HL-60 (cell line): ENCODE measurements at regions not wholly inside any gene's neighbourhood (a gene's known extent, or its start where the extent isn't known, plus 50 kb on each side); places are given as distances from the start of the nearest gene placed in this dataset.

Experiments used
- DNase-seq, 2 experiments: peaks; one replicate each; pipeline ENCODE4 v3.0.0-alpha.2; 2010 to 2020; ENCODE audit warnings: low read depth in 1 of 2, low spot score in 1 of 2
- H3K27ac ChIP-seq: fragments of 250-450 bp; sonication (Bioruptor Pico); replicated peaks from 2 replicates; pipeline ENCODE4 v1.5.1; 2020; ENCODE audit warnings: mild to moderate bottlenecking, moderate library complexity
- H3K27me3 ChIP-seq: fragments of 250-450 bp; sonication (Bioruptor Pico); 2 replicates; pipeline ENCODE4 v1.5.1; 2021; ENCODE audit warnings: mild to moderate bottlenecking, moderate library complexity; ENCODE audit not compliant: insufficient read depth, poor library complexity, severe bottlenecking
- H3K4me3 ChIP-seq: replicated peaks from 2 replicates; pipeline ENCODE4 v1.5.1; 2011; ENCODE audit warnings: mild to moderate bottlenecking, control low read depth, low read length; ENCODE audit not compliant: insufficient read depth
- GABPA ChIP-seq: IDR thresholded peaks from 2 replicates; pipeline ENCODE4 v1.6.1; 2012; ENCODE audit warnings: low read depth
- POLR2AphosphoS5 ChIP-seq: IDR thresholded peaks from 2 replicates; pipeline ENCODE4 v1.6.1; 2012; ENCODE audit warnings: low read depth
- SPI1 ChIP-seq: IDR thresholded peaks from 2 replicates; pipeline ENCODE4 v1.6.1; 2012; ENCODE audit warnings: low read depth, mild to moderate bottlenecking, borderline replicate concordance
- TF ChIP-seq, protein P1 (sequence below): IDR thresholded peaks from one replicate; pipeline ENCODE4 v1.5.1; 2011; ENCODE audit warnings: low read length, control low read depth, inconsistent platforms; ENCODE audit not compliant: insufficient read depth
- TF ChIP-seq, protein P2 (sequence below): IDR thresholded peaks from 2 replicates; pipeline ENCODE4 v1.6.1; 2012; ENCODE audit warnings: low read depth; ENCODE audit not compliant: insufficient replicate concordance

DNA sequence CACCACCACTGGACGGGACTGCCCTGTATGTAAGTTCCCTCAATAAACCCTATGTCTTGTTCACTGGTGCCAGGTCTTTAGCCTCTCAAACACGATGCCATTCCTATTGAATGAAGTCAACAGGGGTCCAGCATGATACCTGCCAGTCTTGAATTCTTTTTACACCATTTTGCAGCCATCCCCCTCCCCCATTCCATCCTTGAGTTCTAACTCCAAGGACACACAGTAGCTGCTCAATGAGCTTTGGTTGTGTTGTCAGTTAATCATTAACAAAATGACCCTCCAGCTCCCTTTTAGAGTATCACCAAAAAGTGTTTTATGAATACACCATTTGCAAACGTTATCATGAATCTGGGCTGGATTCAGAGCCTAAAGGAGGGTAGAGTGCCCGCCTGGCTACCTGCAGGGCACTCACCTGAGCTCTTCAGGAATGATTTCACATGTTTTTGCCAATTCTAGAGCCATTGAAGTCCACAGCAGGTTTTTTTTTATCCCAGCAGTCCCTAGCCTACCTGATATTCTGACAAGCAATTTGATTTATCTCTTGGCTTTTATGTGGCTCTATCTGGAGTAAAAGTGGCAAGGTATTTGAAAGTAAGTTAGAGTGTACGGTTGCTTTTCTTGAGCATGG, 271.8 kb downstream of the SMARCA2 start:
- TF ChIP-seq SPI1 (no peak), POLR2AphosphoS5 (no peak)
- TF ChIP-seq, protein P1, sequence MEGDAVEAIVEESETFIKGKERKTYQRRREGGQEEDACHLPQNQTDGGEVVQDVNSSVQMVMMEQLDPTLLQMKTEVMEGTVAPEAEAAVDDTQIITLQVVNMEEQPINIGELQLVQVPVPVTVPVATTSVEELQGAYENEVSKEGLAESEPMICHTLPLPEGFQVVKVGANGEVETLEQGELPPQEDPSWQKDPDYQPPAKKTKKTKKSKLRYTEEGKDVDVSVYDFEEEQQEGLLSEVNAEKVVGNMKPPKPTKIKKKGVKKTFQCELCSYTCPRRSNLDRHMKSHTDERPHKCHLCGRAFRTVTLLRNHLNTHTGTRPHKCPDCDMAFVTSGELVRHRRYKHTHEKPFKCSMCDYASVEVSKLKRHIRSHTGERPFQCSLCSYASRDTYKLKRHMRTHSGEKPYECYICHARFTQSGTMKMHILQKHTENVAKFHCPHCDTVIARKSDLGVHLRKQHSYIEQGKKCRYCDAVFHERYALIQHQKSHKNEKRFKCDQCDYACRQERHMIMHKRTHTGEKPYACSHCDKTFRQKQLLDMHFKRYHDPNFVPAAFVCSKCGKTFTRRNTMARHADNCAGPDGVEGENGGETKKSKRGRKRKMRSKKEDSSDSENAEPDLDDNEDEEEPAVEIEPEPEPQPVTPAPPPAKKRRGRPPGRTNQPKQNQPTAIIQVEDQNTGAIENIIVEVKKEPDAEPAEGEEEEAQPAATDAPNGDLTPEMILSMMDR: no peak
- TF ChIP-seq, protein P2, sequence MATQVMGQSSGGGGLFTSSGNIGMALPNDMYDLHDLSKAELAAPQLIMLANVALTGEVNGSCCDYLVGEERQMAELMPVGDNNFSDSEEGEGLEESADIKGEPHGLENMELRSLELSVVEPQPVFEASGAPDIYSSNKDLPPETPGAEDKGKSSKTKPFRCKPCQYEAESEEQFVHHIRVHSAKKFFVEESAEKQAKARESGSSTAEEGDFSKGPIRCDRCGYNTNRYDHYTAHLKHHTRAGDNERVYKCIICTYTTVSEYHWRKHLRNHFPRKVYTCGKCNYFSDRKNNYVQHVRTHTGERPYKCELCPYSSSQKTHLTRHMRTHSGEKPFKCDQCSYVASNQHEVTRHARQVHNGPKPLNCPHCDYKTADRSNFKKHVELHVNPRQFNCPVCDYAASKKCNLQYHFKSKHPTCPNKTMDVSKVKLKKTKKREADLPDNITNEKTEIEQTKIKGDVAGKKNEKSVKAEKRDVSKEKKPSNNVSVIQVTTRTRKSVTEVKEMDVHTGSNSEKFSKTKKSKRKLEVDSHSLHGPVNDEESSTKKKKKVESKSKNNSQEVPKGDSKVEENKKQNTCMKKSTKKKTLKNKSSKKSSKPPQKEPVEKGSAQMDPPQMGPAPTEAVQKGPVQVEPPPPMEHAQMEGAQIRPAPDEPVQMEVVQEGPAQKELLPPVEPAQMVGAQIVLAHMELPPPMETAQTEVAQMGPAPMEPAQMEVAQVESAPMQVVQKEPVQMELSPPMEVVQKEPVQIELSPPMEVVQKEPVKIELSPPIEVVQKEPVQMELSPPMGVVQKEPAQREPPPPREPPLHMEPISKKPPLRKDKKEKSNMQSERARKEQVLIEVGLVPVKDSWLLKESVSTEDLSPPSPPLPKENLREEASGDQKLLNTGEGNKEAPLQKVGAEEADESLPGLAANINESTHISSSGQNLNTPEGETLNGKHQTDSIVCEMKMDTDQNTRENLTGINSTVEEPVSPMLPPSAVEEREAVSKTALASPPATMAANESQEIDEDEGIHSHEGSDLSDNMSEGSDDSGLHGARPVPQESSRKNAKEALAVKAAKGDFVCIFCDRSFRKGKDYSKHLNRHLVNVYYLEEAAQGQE: no peak
- H3K27me3 ChIP-seq: no peaks in the 10 kb centered on the region
- H3K4me3 ChIP-seq: no peak overlapping the region
- DNase-seq: no peak
- no peak overlapping the region for H3K27ac ChIP-seq

DNA sequence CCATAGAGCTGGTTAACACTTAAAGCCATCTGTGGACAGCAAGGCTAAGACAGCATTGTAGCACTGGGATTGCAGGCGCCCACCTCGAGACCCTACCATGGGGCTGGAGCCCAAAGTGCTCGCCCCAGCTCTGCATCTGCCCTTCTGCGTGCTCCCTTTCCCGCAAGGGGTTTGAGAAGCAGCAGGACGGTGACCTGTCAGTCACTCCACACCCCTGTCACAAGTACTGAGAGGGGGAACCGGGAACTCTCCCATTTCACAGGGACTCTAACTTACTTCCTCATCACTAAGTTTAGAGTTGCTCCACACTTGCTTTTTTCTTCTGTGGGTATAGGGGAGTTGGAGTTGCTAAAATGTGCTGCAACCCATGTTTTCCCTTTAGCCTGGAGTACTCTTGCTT, 273.2 kb downstream of the SMARCA2 start:
- peak in 1 of 2 experiments; percentile 13 for DNase-seq
- TF ChIP-seq, protein P2: no peak
- no peak for TF ChIP-seq POLR2AphosphoS5
- TF ChIP-seq, protein P1: no peak
- TF ChIP-seq GABPA: no peak
- TF ChIP-seq SPI1: no peak
- no peak overlapping the region for H3K27ac ChIP-seq
- no peaks in the 10 kb centered on the region for H3K27me3 ChIP-seq
- H3K4me3 ChIP-seq: no peak overlapping the region

DNA sequence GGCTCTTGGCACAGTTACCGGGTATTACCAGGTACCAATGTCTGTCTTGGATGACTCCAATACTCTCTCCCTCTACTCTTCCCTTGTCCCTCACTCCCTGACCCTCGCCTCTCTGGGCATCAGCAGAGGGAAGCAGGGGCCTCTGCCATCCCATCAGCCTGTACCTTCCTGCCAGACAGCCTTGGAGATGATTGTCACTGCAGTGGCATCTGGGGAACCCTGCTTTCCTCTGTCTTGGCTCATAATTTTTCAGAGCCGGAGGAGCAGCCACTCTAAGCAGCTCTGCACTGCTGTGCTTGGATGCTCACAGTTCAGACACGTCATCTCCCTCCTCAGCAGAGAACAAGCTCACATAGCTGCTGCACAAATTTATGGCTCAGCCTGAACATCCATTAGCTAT, 274.1 kb downstream of the SMARCA2 start:
- Histone ChIP-seq H3K27me3 (no peaks in the 10 kb centered on the region), H3K4me3 (no peak overlapping the region), H3K27ac (no peak overlapping the region)
- DNase-seq: no peak
- no peak for TF ChIP-seq GABPA
- no peak for TF ChIP-seq SPI1
- TF ChIP-seq POLR2AphosphoS5: no peak
- TF ChIP-seq, protein P1: no peak
- TF ChIP-seq, protein P2: no peak
